ENCODE measurements at regions not wholly inside any gene's neighbourhood (a gene's known extent, or its start where the extent isn't known, plus 50 kb on each side); places are given as distances from the start of the nearest gene placed in this dataset.

DNA sequence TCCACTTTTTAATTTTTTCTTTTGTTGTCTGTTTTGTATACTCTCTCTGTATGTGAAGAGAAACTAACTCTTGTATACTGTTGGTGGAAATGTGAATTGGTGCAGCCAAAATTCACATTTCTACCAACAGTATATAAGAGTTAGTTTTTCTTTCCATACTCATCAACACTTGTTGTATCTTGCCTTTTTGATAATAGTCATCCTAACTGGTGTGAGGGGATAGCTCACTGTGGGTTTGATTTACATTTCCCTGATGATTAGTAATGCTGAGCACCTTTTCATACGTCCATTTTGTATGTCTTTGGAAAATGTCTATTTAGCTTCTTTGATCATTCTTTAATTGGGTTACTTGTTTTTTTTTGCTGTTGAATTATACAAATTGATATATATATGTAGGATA is 375.5 kb upstream of the IGFBP3 start:
- no peaks in the 10 kb centered on the region for H3K27me3 Mint-ChIP-seq (ENCODE audit: insufficient read depth)
- H3K36me3 Mint-ChIP-seq (ENCODE audit: low read depth): no peaks in the 10 kb centered on the region

DNA sequence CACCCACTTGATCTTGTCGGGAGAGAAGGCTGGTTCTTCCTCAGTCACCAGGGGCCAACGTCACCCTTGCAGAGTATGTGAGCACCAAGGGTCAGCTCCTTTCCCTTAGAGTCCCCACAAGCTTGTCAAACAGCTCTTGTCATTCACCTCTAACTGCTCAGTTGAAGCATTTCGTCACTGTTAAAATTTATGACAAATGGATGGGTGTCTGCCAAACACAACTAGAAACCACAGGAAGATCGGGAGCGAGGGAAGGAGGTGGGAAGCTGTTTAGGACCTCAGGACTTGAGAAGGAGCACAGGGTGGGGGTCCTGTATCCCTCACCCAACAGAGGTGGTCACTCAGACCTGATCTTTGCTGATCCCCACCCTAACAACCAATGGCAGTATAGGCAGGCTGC is 373.3 kb upstream of the IGFBP3 start:
- Mint-ChIP-seq H3K27me3 (ENCODE audit: insufficient read depth) (no peaks in the 10 kb centered on the region), H3K27ac (no peak overlapping the region), H3K36me3 (ENCODE audit: low read depth) (no peaks in the 10 kb centered on the region), H3K9me3 (no peaks in the 10 kb centered on the region), H3K4me3 (no peak overlapping the region), H3K4me1 (ENCODE audit: low read depth) (no peaks in the 10 kb centered on the region)
- no peak for DNase-seq (ENCODE audit: low spot score)
- intact Hi-C loops (cut with micrococcal nuclease): no loop called here

More for the DNA sequence above, 375.5 kb upstream of the IGFBP3 start:
- no peak overlapping the region for H3K4me3 Mint-ChIP-seq
- no peaks in the 10 kb centered on the region for H3K4me1 Mint-ChIP-seq (ENCODE audit: low read depth)
- H3K9me3 Mint-ChIP-seq: no peaks in the 10 kb centered on the region
- intact Hi-C loops (cut with micrococcal nuclease): no loop called here
- no peak overlapping the region for H3K27ac Mint-ChIP-seq
- DNase-seq (ENCODE audit: low spot score): no peak

DNA sequence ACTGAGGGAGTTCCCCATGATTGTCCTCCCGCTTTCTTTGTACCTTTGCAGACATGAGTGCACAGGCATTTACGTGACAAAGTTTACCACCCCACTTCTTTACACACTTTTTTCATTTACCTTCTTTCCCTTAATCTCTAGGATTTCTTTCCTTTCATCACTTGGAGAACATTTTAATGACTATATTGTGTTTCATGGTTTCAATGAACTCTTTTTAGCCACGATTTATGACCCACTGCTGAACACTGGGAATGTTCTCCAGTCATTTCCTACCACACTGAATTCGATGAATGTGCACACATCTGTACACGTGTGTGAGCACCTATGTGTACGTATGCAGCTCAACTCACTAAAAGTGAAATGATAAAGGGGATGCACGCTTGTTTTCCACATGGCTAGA is 371.7 kb upstream of the IGFBP3 start:
- no peak overlapping the region for H3K4me3 Mint-ChIP-seq
- no peak for DNase-seq (ENCODE audit: low spot score)
- no peaks in the 10 kb centered on the region for H3K27me3 Mint-ChIP-seq (ENCODE audit: insufficient read depth)
- no peaks in the 10 kb centered on the region for H3K4me1 Mint-ChIP-seq (ENCODE audit: low read depth)
- H3K36me3 Mint-ChIP-seq (ENCODE audit: low read depth): no peaks in the 10 kb centered on the region
- H3K9me3 Mint-ChIP-seq: no peaks in the 10 kb centered on the region
- intact Hi-C loops (cut with micrococcal nuclease): no loop called here
- H3K27ac Mint-ChIP-seq: no peak overlapping the region

DNA sequence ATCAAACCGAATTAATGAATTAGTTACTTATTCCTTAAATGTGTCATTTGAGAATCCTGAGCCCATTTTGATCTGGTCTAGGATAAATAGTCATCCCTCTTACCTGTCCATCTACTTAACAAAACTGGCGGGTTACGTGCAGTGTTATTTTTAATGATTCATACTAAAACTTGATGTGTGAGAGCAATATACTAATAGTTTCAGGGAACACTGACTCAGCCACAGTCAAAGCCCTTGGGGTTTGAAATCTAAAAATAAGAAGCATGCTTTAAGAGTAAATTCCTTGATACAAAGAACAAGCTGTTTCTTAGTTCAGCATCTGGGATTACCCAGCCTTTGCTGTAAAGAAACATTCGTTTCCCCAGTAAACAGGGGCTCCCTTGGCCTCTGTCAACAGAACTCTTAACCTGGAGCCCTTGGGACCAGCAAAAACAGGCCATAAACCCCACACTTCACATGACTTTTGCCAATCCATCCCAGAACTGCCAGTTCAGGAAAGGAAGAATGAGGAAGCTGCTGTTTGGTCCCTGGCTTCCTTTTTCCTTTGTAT is 370.6 kb upstream of the IGFBP3 start:
- H3K4me3 Mint-ChIP-seq: no peak overlapping the region
- H3K4me1 Mint-ChIP-seq (ENCODE audit: low read depth): no peaks in the 10 kb centered on the region
- DNase-seq (ENCODE audit: low spot score): no peak
- intact Hi-C loops (cut with micrococcal nuclease): no loop called here
- H3K36me3 Mint-ChIP-seq (ENCODE audit: low read depth): no peaks in the 10 kb centered on the region
- H3K27ac Mint-ChIP-seq: no peak overlapping the region
- H3K27me3 Mint-ChIP-seq (ENCODE audit: insufficient read depth): no peaks in the 10 kb centered on the region
- H3K9me3 Mint-ChIP-seq: no peaks in the 10 kb centered on the region

- Mint-ChIP-seq H3K36me3 (ENCODE audit: low read depth) (no peaks in the 10 kb centered on the region), H3K27me3 (ENCODE audit: insufficient read depth) (no peaks in the 10 kb centered on the region), H3K4me3 (no peak overlapping the region), H3K4me1 (ENCODE audit: low read depth) (no peaks in the 10 kb centered on the region), H3K9me3 (no peaks in the 10 kb centered on the region), H3K27ac (no peak overlapping the region)
- no peak for DNase-seq (ENCODE audit: low spot score)
- intact Hi-C loops (cut with micrococcal nuclease): no loop called here
Observed at GRCh38 chr7:46291050-46291438, 370.0 kb upstream of the IGFBP3 start.

- Mint-ChIP-seq H3K27me3 (ENCODE audit: insufficient read depth) (no peaks in the 10 kb centered on the region), H3K4me3 (no peak overlapping the region), H3K4me1 (ENCODE audit: low read depth) (no peaks in the 10 kb centered on the region), H3K9me3 (no peaks in the 10 kb centered on the region), H3K36me3 (ENCODE audit: low read depth) (no peaks in the 10 kb centered on the region), H3K27ac (no peak overlapping the region)
- DNase-seq (ENCODE audit: low spot score): no peak
- intact Hi-C loops (cut with micrococcal nuclease): no loop called here
Observed at GRCh38 chr7:46290374-46291049, 369.4 kb upstream of the IGFBP3 start.

DNA sequence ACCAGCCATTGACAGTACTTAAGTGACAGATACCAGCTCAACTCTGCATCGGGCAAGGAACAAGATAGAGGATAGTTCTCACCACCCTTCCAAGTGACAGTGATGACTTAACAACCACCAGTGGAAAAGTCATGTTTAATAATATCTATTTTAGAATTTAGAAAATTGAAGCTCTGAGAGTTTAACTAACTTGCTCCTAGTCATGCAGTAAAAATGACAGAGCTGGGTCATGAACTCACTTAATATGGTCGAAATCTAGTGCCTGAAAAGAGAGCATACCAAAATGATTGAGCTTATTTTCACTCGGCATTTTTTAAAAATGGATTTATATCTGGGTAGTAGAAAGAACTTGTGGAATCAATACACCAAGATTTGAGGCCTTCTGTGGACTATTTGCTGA is 367.8 kb upstream of the IGFBP3 start:
- no peaks in the 10 kb centered on the region for H3K9me3 Mint-ChIP-seq
- H3K27ac Mint-ChIP-seq: no peak overlapping the region
- intact Hi-C loops (cut with micrococcal nuclease): no loop called here
- no peaks in the 10 kb centered on the region for H3K36me3 Mint-ChIP-seq (ENCODE audit: low read depth)
- DNase-seq (ENCODE audit: low spot score): no peak
- H3K27me3 Mint-ChIP-seq (ENCODE audit: insufficient read depth): no peaks in the 10 kb centered on the region
- no peaks in the 10 kb centered on the region for H3K4me1 Mint-ChIP-seq (ENCODE audit: low read depth)
- no peak overlapping the region for H3K4me3 Mint-ChIP-seq

GRCh38 chr7:46288010-46288409 is 366.9 kb upstream of the IGFBP3 start:
- Mint-ChIP-seq H3K4me1 (ENCODE audit: low read depth) (no peaks in the 10 kb centered on the region), H3K9me3 (no peaks in the 10 kb centered on the region), H3K27ac (no peak overlapping the region), H3K4me3 (no peak overlapping the region), H3K27me3 (ENCODE audit: insufficient read depth) (no peaks in the 10 kb centered on the region), H3K36me3 (ENCODE audit: low read depth) (no peaks in the 10 kb centered on the region)
- intact Hi-C loops (cut with micrococcal nuclease): no loop called here
- no peak for DNase-seq (ENCODE audit: low spot score)

- intact Hi-C loops (cut with micrococcal nuclease): no loop called here
- H3K27ac Mint-ChIP-seq: no peak overlapping the region
- no peaks in the 10 kb centered on the region for H3K9me3 Mint-ChIP-seq
- H3K4me3 Mint-ChIP-seq: no peak overlapping the region
- no peaks in the 10 kb centered on the region for H3K36me3 Mint-ChIP-seq (ENCODE audit: low read depth)
- no peaks in the 10 kb centered on the region for H3K4me1 Mint-ChIP-seq (ENCODE audit: low read depth)
- H3K27me3 Mint-ChIP-seq (ENCODE audit: insufficient read depth): no peaks in the 10 kb centered on the region
- no peak for DNase-seq (ENCODE audit: low spot score)
Observed at GRCh38 chr7:46286957-46287356, 365.9 kb upstream of the IGFBP3 start.

DNA sequence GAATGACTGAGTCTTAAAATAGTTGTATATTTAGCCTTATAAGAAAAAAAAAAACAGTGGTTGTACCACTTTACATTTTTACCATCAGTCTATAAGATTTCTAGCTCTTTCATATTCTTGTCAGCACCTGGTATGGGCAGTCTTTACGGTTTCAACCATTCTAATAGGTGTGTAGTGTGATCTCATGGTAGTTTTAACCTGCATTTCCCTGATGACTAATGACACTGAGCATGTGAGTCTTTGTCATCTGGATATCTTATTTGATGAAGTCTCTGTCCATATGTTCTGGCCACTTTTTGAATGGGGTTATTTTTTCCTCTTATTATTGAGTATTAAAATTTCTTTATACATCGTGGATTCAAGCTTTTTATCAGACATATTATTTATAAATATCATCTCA is 365.3 kb upstream of the IGFBP3 start:
- Mint-ChIP-seq H3K36me3 (ENCODE audit: low read depth) (no peaks in the 10 kb centered on the region), H3K9me3 (no peaks in the 10 kb centered on the region), H3K27me3 (ENCODE audit: insufficient read depth) (no peaks in the 10 kb centered on the region), H3K27ac (no peak overlapping the region), H3K4me1 (ENCODE audit: low read depth) (no peaks in the 10 kb centered on the region), H3K4me3 (no peak overlapping the region)
- intact Hi-C loops (cut with micrococcal nuclease): no loop called here
- DNase-seq (ENCODE audit: low spot score): no peak

DNA sequence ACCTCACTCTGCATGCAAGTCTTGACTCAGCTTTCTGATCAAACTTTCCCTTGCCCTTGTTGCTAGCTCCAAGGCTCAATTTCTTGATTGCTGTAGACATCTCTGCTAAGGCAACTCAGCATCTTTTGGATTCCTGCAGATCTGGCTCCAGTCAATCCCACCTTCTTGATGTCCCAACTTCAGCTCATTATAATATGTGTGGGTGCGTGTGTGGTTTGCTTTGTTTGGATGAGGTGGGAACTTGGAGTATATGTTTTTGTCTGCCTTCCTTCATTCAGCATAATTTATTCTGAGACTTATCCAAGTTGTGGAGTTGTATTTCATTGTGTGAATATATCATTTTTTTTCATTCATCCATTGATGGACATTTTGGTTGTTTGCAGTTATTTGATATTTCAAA is 364.8 kb upstream of the IGFBP3 start:
- H3K27me3 Mint-ChIP-seq (ENCODE audit: insufficient read depth): no peaks in the 10 kb centered on the region
- H3K27ac Mint-ChIP-seq: no peak overlapping the region
- H3K4me3 Mint-ChIP-seq: no peak overlapping the region
- H3K36me3 Mint-ChIP-seq (ENCODE audit: low read depth): no peaks in the 10 kb centered on the region
- DNase-seq (ENCODE audit: low spot score): no peak
- H3K9me3 Mint-ChIP-seq: no peaks in the 10 kb centered on the region
- intact Hi-C loops (cut with micrococcal nuclease): no loop called here
- no peaks in the 10 kb centered on the region for H3K4me1 Mint-ChIP-seq (ENCODE audit: low read depth)

- Mint-ChIP-seq H3K9me3 (no peaks in the 10 kb centered on the region), H3K27ac (no peak overlapping the region), H3K4me3 (no peak overlapping the region), H3K4me1 (ENCODE audit: low read depth) (no peaks in the 10 kb centered on the region), H3K27me3 (ENCODE audit: insufficient read depth) (no peaks in the 10 kb centered on the region), H3K36me3 (ENCODE audit: low read depth) (no peaks in the 10 kb centered on the region)
- intact Hi-C loops (cut with micrococcal nuclease): no loop called here
- DNase-seq (ENCODE audit: low spot score): no peak
Observed at GRCh38 chr7:46283852-46284251, 362.8 kb upstream of the IGFBP3 start.

GRCh38 chr7:46282155-46282554 is 361.1 kb upstream of the IGFBP3 start:
- H3K36me3 Mint-ChIP-seq (ENCODE audit: low read depth): no peaks in the 10 kb centered on the region
- H3K27ac Mint-ChIP-seq: no peak overlapping the region
- intact Hi-C loops (cut with micrococcal nuclease): no loop called here
- DNase-seq (ENCODE audit: low spot score): no peak
- no peaks in the 10 kb centered on the region for H3K9me3 Mint-ChIP-seq
- no peak overlapping the region for H3K4me3 Mint-ChIP-seq
- no peaks in the 10 kb centered on the region for H3K27me3 Mint-ChIP-seq (ENCODE audit: insufficient read depth)
- H3K4me1 Mint-ChIP-seq (ENCODE audit: low read depth): no peaks in the 10 kb centered on the region

GRCh38 chr7:46281071-46281470 is 360.0 kb upstream of the IGFBP3 start:
- Mint-ChIP-seq H3K27ac (no peak overlapping the region), H3K4me1 (ENCODE audit: low read depth) (no peaks in the 10 kb centered on the region), H3K27me3 (ENCODE audit: insufficient read depth) (no peaks in the 10 kb centered on the region), H3K4me3 (no peak overlapping the region), H3K36me3 (ENCODE audit: low read depth) (no peaks in the 10 kb centered on the region), H3K9me3 (no peaks in the 10 kb centered on the region)
- no peak for DNase-seq (ENCODE audit: low spot score)
- intact Hi-C loops (cut with micrococcal nuclease): no loop called here
